CD4-positive, alpha-beta memory T cell (primary cell): ENCODE measurements at regions not wholly inside any gene's neighbourhood (a gene's known extent, or its start where the extent isn't known, plus 50 kb on each side); places are given as distances from the start of the nearest gene placed in this dataset.

Source experiments
- CTCF ChIA-PET: fragments of 350-600 bp; sonication (Branson Sonifier 250); formaldehyde crosslinking; loops from one replicate; lab custom pipeline; 2021; ENCODE audit warnings: inconsistent platforms; ENCODE audit not compliant: partially characterized antibody; lab: Charles Lee
- POLR2A ChIA-PET: fragments of 350-600 bp; sonication (Branson Sonifier 250); formaldehyde crosslinking; loops from one replicate; lab custom pipeline; 2021; ENCODE audit not compliant: partially characterized antibody; lab: Charles Lee
- DNase-seq, 5 donors: peaks; one replicate each; pipeline versions ENCODE4 v3.0.0 to v3.0.0-alpha.2; 2020 to 2022; ENCODE audit warnings: mixed read lengths in 1 of 5
- H3K27ac ChIP-seq: one replicate; pipeline ENCODE4 v1.7.0; 2013; ENCODE audit warnings: low read depth, low read length
- H3K27me3 ChIP-seq: 2 replicates; pipeline ENCODE4 v1.7.0; 2013; ENCODE audit warnings: mild to moderate bottlenecking, low read length, moderate library complexity; ENCODE audit not compliant: insufficient read depth
- H3K36me3 ChIP-seq: 2 replicates; pipeline ENCODE4 v1.7.0; 2013; ENCODE audit warnings: mild to moderate bottlenecking, low read length, moderate library complexity; ENCODE audit not compliant: insufficient read depth
- H3K4me1 ChIP-seq: 2 replicates; pipeline ENCODE4 v1.7.0; 2013; ENCODE audit warnings: mild to moderate bottlenecking, low read length, moderate library complexity; ENCODE audit not compliant: insufficient read depth
- H3K4me3 ChIP-seq, 2 donors: one replicate each; pipeline ENCODE4 v1.7.0; 2013; ENCODE audit warnings: low read length in 2 of 2, mild to moderate bottlenecking in 1 of 2
- H3K9me3 ChIP-seq, 2 donors: one replicate each; pipeline ENCODE4 v1.7.0; 2013; ENCODE audit warnings: low read length in 2 of 2, control low read depth in 1 of 2; ENCODE audit not compliant: control insufficient read depth in 1 of 2
- H3K27ac Mint-ChIP-seq, 7 donors: one replicate each; pipeline ENCODE4 v1.8.0; 2020 to 2021; ENCODE audit warnings: mixed read lengths in 7 of 7, mild to moderate bottlenecking in 6 of 7, inconsistent platforms in 3 of 7, moderate library complexity in 3 of 7
- H3K27me3 Mint-ChIP-seq, 2 donors: one replicate each; pipeline ENCODE4 v1.8.0; 2020 to 2021; ENCODE audit warnings: mixed read lengths in 2 of 2
- H3K36me3 Mint-ChIP-seq, 2 donors: one replicate each; pipeline ENCODE4 v1.8.0; 2020 to 2021; ENCODE audit warnings: mixed read lengths in 2 of 2, inconsistent platforms in 1 of 2, mild to moderate bottlenecking in 1 of 2
- H3K4me1 Mint-ChIP-seq, 4 donors: one replicate each; pipeline ENCODE4 v1.8.0; 2020 to 2021; ENCODE audit warnings: mixed read lengths in 4 of 4, mild to moderate bottlenecking in 1 of 4
- H3K4me3 Mint-ChIP-seq, 8 donors: one replicate each; pipeline ENCODE4 v1.8.0; 2020 to 2021; ENCODE audit warnings: mixed read lengths in 8 of 8, mild to moderate bottlenecking in 7 of 8, moderate library complexity in 6 of 8, inconsistent platforms in 3 of 8
- H3K9me3 Mint-ChIP-seq, 8 donors: one replicate each; pipeline ENCODE4 v1.8.0; 2020 to 2021; ENCODE audit warnings: mixed read lengths in 8 of 8, mild to moderate bottlenecking in 5 of 8, inconsistent platforms in 3 of 8, moderate library complexity in 1 of 8
- intact Hi-C: fragments of 100-400 bp; cut with micrococcal nuclease; formaldehyde crosslinking; loops from one replicate; pipeline ENCODE4 v1.15.1; 2023

DNA sequence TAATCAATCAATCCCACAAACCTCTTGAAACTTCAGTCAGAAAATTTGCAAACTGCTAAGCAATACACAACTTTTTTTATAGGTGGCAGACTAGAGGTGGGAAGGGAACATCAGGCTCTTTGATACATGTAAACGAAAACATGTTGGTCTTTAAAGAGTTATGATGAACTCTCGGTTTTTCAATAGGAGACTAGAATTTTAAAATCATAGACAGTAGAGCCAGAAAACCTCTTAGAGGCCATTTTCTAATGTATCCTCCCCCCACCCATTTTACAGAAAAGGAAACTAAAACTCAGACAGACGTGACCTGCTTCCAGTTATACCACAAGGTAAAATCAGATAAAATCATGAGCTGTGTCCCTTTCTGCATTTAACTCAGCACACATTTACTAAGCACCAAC, 179.1 kb upstream of the LPP start:
- H3K4me3 ChIP-seq = peak overlapping the region; percentile 2 to 16
- peak overlapping the region; percentile 46 for H3K27ac ChIP-seq
- Mint-ChIP-seq H3K9me3 (peaks cover 0 to 2% (median 0%) of the 10 kb centered on the region in 8 donors), H3K27me3 (no peaks in the 10 kb centered on the region), H3K36me3 (no peaks in the 10 kb centered on the region), H3K4me3 (peak overlapping the region; percentile 57 to 90 (median 74)), H3K4me1 (peaks cover 56 to 67% (median 62%) of the 10 kb centered on the region in 4 donors), H3K27ac (peak overlapping the region; percentile 85 to 98 (median 91))
- H3K4me1 ChIP-seq = peaks cover 55% of the 10 kb centered on the region
- intact Hi-C loops = loop anchor here (1.0 to 10.0 kb wide), 10 partner anchors 19 to 1172 kb away; partner anchors contain the start of gene LPP
- CTCF ChIA-PET = interaction anchor here (0.9 to 5.2 kb wide), 25 partner anchors 8 to 1170 kb away, joined by 3 to 40 read pairs (median 4); partner anchors contain the start of gene BCL6
- DNase-seq = peak; percentile 55 to 70 (median 57)
- H3K9me3 ChIP-seq = no peaks in the 10 kb centered on the region
- no peaks in the 10 kb centered on the region for H3K27me3 ChIP-seq
- H3K36me3 ChIP-seq = no peaks in the 10 kb centered on the region
- POLR2A ChIA-PET = interaction anchor here (0.6 to 3.3 kb wide), 17 partner anchors 11 to 236 kb away, joined by 3 to 23 read pairs (median 7); partner anchors contain the start of genes BCL6 and LPP

DNA sequence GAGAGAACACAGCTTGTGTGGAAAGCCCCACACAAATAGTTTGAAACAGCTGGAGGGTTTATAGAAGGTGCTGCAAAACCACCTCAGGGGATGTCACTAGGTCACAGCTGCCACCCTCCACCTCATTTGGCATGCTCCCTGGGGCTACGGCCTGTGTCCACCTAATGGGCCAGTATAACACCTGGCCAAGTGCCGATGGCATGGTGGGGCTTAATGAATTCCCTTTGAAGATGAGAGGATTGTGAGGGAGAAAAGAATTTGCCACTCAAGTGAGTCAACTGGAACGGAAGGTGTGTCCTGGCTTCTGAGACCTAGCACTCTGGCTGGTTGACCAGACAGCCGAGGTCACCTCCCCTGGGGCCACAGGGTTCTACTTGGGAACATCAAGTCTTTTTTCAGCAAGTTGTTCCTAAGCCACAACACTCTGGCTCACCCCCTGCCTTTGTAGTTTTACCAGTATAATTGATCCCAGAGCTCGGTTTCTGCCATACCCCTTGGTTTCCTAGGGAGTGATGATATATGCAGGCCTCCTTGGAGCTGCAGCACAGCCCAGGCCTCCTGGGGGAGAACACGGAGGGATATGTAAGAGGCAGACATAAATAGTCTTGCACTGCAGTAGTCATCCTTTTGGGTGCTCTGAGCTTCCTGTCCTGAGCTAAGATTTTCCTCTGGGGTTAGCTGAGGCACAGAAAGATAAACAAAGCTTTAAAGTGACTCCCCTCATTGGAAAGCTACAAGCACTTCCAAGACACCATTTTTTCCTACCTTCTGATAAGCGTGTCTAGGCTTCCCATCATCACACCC, 178.2 kb upstream of the LPP start:
- peaks cover 0 to 2% (median 0%) of the 10 kb centered on the region in 8 donors for H3K9me3 Mint-ChIP-seq
- Histone ChIP-seq H3K27me3 (no peaks in the 10 kb centered on the region), H3K27ac (peak overlapping the region; percentile 46), H3K4me1 (peaks cover 64% of the 10 kb centered on the region), H3K36me3 (no peaks in the 10 kb centered on the region), H3K9me3 (no peaks in the 10 kb centered on the region), H3K4me3 (peak overlapping the region in 1 of 2 donors; percentile 16)
- H3K27ac Mint-ChIP-seq = peak overlapping the region; percentile 85 to 98 (median 91)
- POLR2A ChIA-PET = interaction anchor here (0.6 to 3.3 kb wide), 18 partner anchors 10 to 1395 kb away, joined by 3 to 23 read pairs (median 6); partner anchors contain the start of genes BCL6 and LPP
- intact Hi-C loops = loop anchor here (1.0 to 10.0 kb wide), 7 partner anchors 58 to 1172 kb away; partner anchors contain the start of gene LPP
- no peak for DNase-seq
- H3K27me3 Mint-ChIP-seq = no peaks in the 10 kb centered on the region
- no peaks in the 10 kb centered on the region for H3K36me3 Mint-ChIP-seq
- CTCF ChIA-PET = interaction anchor here (0.5 to 5.2 kb wide), 26 partner anchors 9 to 1170 kb away, joined by 3 to 40 read pairs (median 4); partner anchors contain the start of gene BCL6
- peaks cover 63 to 76% (median 71%) of the 10 kb centered on the region in 4 donors for H3K4me1 Mint-ChIP-seq
- peak overlapping the region in 7 of 8 donors; percentile 61 to 90 (median 74) for H3K4me3 Mint-ChIP-seq

- Histone ChIP-seq H3K27me3 (no peaks in the 10 kb centered on the region), H3K9me3 (no peaks in the 10 kb centered on the region), H3K27ac (peak overlapping the region; percentile 46), H3K36me3 (no peaks in the 10 kb centered on the region), H3K4me1 (peaks cover 66% of the 10 kb centered on the region), H3K4me3 (no peak overlapping the region)
- peak overlapping the region in 5 of 8 donors; percentile 18 to 79 (median 68) for H3K4me3 Mint-ChIP-seq
- H3K36me3 Mint-ChIP-seq = no peaks in the 10 kb centered on the region
- intact Hi-C loops = loop anchor here (5.0 to 10.0 kb wide), 4 partner anchors 59 to 1171 kb away; no protein-coding TSS in a partner anchor
- peaks cover 64 to 81% (median 71%) of the 10 kb centered on the region in 4 donors for H3K4me1 Mint-ChIP-seq
- H3K27ac Mint-ChIP-seq = peak overlapping the region in 6 of 7 donors; percentile 19 to 98 (median 91)
- ChIA-PET POLR2A (interaction anchor here (0.7 to 3.3 kb wide), 12 partner anchors 13 to 1394 kb away, joined by 3 to 23 read pairs (median 8); partner anchors contain the start of genes BCL6 and LPP), CTCF (interaction anchor here (0.5 to 5.2 kb wide), 17 partner anchors 10 to 1169 kb away, joined by 3 to 40 read pairs (median 4); partner anchors contain the start of gene BCL6)
- peaks cover 0 to 2% (median 0%) of the 10 kb centered on the region in 8 donors for H3K9me3 Mint-ChIP-seq
- H3K27me3 Mint-ChIP-seq = no peaks in the 10 kb centered on the region
- DNase-seq = no peak
Observed at GRCh38 chr3:187976365-187976900, 177.5 kb upstream of the LPP start.

DNA sequence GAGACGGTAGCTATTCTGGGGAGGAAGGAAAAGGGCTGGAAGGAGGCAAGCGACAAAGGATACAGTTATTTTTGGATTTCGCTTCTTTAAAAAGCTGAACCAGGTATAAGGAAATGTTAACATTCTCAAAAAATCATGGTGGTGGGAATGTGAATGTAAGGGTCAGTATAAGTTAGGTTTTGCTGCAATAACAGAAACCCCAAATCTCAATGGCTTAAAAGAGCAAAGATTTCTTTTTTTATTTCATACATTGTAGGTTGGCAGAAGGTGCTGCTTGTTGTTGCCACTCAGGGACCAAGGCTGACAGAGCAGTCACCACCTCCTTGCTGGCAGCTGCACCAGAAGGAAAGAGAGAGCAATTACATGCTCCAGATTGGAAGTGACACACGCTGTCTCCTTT, 176.3 kb upstream of the LPP start:
- POLR2A ChIA-PET = interaction anchor here (0.6 to 1.4 kb wide), 5 partner anchors 8 to 178 kb away, joined by 3 to 5 read pairs (median 3); no protein-coding TSS in a partner anchor

GRCh38 chr3:187978433-187979011, 175.4 kb upstream of the LPP start:
- Histone ChIP-seq H3K36me3 (no peaks in the 10 kb centered on the region), H3K9me3 (no peaks in the 10 kb centered on the region), H3K27ac (peak overlapping the region; percentile 18), H3K4me1 (peaks cover 66% of the 10 kb centered on the region), H3K4me3 (no peak overlapping the region), H3K27me3 (no peaks in the 10 kb centered on the region)
- no peaks in the 10 kb centered on the region for H3K36me3 Mint-ChIP-seq
- POLR2A ChIA-PET = interaction anchor here (1.0 to 1.8 kb wide), 4 partner anchors 8 to 235 kb away, joined by 3 to 8 read pairs (median 4); partner anchors contain the start of gene BCL6
- peaks cover 0 to 2% (median 0%) of the 10 kb centered on the region in 8 donors for H3K9me3 Mint-ChIP-seq
- H3K4me3 Mint-ChIP-seq = peak overlapping the region in 7 of 8 donors; percentile 38 to 81 (median 54)
- H3K27me3 Mint-ChIP-seq = no peaks in the 10 kb centered on the region
- CTCF ChIA-PET = interaction anchor here (1.5 to 2.3 kb wide), 4 partner anchors 11 to 238 kb away, joined by 6 to 15 read pairs (median 7); partner anchors contain the start of gene BCL6
- peak overlapping the region; percentile 81 to 96 (median 92) for H3K27ac Mint-ChIP-seq
- peaks cover 60 to 74% (median 65%) of the 10 kb centered on the region in 4 donors for H3K4me1 Mint-ChIP-seq
- intact Hi-C loops = loop anchor here (1.0 to 10.0 kb wide), 5 partner anchors 16 to 1169 kb away; no protein-coding TSS in a partner anchor
- no peak for DNase-seq

More for the DNA sequence above, 176.3 kb upstream of the LPP start:
- H3K4me3 Mint-ChIP-seq = peak overlapping the region in 1 of 8 donors; percentile 28
- Histone ChIP-seq H3K27me3 (no peaks in the 10 kb centered on the region), H3K9me3 (no peaks in the 10 kb centered on the region), H3K27ac (no peak overlapping the region), H3K4me3 (no peak overlapping the region), H3K4me1 (peaks cover 66% of the 10 kb centered on the region), H3K36me3 (no peaks in the 10 kb centered on the region)
- H3K27me3 Mint-ChIP-seq = no peaks in the 10 kb centered on the region
- peak overlapping the region in 5 of 7 donors; percentile 29 to 82 (median 76) for H3K27ac Mint-ChIP-seq
- peaks cover 0 to 2% (median 0%) of the 10 kb centered on the region in 8 donors for H3K9me3 Mint-ChIP-seq
- intact Hi-C loops = loop anchor here (5.0 to 10.0 kb wide), 4 partner anchors 60 to 1170 kb away; no protein-coding TSS in a partner anchor
- CTCF ChIA-PET = interaction anchor here (1.0 to 1.5 kb wide), 3 partner anchors 229 to 243 kb away, joined by 3 to 6 read pairs (median 3); partner anchors contain the start of gene BCL6
- H3K36me3 Mint-ChIP-seq = no peaks in the 10 kb centered on the region
- DNase-seq = no peak
- H3K4me1 Mint-ChIP-seq = peaks cover 60 to 74% (median 65%) of the 10 kb centered on the region in 4 donors

DNA sequence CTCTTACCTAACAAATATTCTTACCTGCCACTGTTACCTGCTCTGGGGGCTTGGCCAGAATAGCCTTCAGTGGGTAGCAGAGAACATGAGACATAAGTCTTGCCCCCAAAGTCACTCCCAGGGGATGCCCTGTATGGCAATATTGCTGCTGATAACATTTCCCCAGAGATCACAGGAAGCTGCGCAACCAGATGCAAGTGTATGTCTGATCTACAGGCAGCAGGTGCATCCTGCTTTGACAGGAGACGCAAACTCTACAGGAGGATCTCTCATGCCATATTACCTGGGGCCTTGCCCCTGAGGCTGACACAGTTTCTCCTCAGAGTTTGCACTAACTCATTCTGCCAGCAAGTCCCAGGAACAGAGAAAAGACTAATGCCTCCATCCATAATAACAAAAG, 174.4 kb upstream of the LPP start:
- Mint-ChIP-seq H3K4me3 (peak overlapping the region in 7 of 8 donors; percentile 13 to 81 (median 61)), H3K9me3 (peaks cover 0 to 2% (median 0%) of the 10 kb centered on the region in 8 donors), H3K36me3 (no peaks in the 10 kb centered on the region), H3K27ac (peak overlapping the region; percentile 79 to 96 (median 92)), H3K4me1 (peaks cover 52 to 65% (median 58%) of the 10 kb centered on the region in 4 donors), H3K27me3 (no peaks in the 10 kb centered on the region)
- Histone ChIP-seq H3K36me3 (no peaks in the 10 kb centered on the region), H3K4me3 (no peak overlapping the region), H3K4me1 (peaks cover 58% of the 10 kb centered on the region), H3K27ac (peak overlapping the region; percentile 5), H3K27me3 (no peaks in the 10 kb centered on the region), H3K9me3 (no peaks in the 10 kb centered on the region)
- ChIA-PET POLR2A (interaction anchor here (0.6 to 1.8 kb wide), 14 partner anchors 14 to 236 kb away, joined by 3 to 10 read pairs (median 4); partner anchors contain the start of genes BCL6 and LPP), CTCF (interaction anchor here (1.3 to 3.0 kb wide), 6 partner anchors 10 to 239 kb away, joined by 4 to 15 read pairs (median 7); no protein-coding TSS in a partner anchor)
- DNase-seq = peak; percentile 42 to 61 (median 56)
- intact Hi-C loops = loop anchor here (1.0 to 10.0 kb wide), 5 partner anchors 15 to 1168 kb away; no protein-coding TSS in a partner anchor
